B cell (primary cell): ENCODE measurements at regions not wholly inside any gene's neighbourhood (a gene's known extent, or its start where the extent isn't known, plus 50 kb on each side); places are given as distances from the start of the nearest gene placed in this dataset.

Source experiments
- EZH2 ChIP-seq: IDR thresholded peaks from 2 replicates; pipeline ENCODE4 v1.6.1; 2012; ENCODE audit warnings: borderline replicate concordance, low read depth, mild to moderate bottlenecking, moderate library complexity, low read length; ENCODE audit not compliant: insufficient read depth, poor library complexity, severe bottlenecking
- TF ChIP-seq, protein P1 (sequence below): fragments of 200-600 bp; IDR thresholded peaks from one replicate; pipeline ENCODE4 v1.8.0; 2022; ENCODE audit warnings: antibody characterized with exemption, mild to moderate bottlenecking

- no peak for TF ChIP-seq EZH2
- TF ChIP-seq, protein P1, sequence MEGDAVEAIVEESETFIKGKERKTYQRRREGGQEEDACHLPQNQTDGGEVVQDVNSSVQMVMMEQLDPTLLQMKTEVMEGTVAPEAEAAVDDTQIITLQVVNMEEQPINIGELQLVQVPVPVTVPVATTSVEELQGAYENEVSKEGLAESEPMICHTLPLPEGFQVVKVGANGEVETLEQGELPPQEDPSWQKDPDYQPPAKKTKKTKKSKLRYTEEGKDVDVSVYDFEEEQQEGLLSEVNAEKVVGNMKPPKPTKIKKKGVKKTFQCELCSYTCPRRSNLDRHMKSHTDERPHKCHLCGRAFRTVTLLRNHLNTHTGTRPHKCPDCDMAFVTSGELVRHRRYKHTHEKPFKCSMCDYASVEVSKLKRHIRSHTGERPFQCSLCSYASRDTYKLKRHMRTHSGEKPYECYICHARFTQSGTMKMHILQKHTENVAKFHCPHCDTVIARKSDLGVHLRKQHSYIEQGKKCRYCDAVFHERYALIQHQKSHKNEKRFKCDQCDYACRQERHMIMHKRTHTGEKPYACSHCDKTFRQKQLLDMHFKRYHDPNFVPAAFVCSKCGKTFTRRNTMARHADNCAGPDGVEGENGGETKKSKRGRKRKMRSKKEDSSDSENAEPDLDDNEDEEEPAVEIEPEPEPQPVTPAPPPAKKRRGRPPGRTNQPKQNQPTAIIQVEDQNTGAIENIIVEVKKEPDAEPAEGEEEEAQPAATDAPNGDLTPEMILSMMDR = no peak
These were observed 566.6 kb upstream of the MGMT start for GRCh38 chr10:128900456-128900855.
